Caki2 (cell line): ENCODE measurements at regions not wholly inside any gene's neighbourhood (a gene's known extent, or its start where the extent isn't known, plus 50 kb on each side); places are given as distances from the start of the nearest gene placed in this dataset.
"Not testable (repeated sequence)": the region's sequence is repeated elsewhere in the genome, so short reads cannot be mapped to it uniquely, and the experiment has no call there.

Source experiments
- DNase-seq: peaks from one replicate; pipeline ENCODE4 v3.0.0-alpha.2; 2015; ENCODE audit warnings: low read depth
- in situ Hi-C: cut with HindIII; loops from 2 replicates; pipeline ENCODE4 v1.10.0; 2016; ENCODE audit warnings: low sequenced_read_pairs, low pct_unique_long_range_greater_than_20kb, mixed read lengths

GRCh38 chr1:198424441-198424840 lies 116.0 kb downstream of the ATP6V1G3 start:
- in situ Hi-C loops: no loop called here

DNA sequence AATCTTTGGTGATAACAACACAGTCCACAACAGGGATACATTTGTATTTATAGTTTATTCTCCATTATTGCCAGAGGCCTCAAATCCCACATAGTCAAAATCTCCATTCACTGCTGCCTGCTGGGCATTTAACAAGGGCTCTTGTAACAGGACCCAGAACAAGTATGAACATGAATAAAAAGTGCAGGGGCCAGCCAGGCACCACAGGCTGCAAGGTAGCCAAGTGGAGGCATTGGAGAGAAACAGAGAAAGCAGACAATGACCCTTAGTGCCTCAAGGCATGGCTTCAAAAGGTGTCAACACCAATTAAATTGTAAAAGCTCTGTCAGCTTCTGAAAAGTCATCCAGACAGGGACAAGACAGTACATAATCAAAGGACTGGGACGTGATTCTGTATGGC lies 116.8 kb downstream of the ATP6V1G3 start:
- no peak for DNase-seq
- in situ Hi-C loops: no loop called here

More at GRCh38 chr1:198424441-198424840, 116.0 kb downstream of the ATP6V1G3 start:
- no peak for DNase-seq

- in situ Hi-C loops: no loop called here
- DNase-seq: no peak
Measured at GRCh38 chr1:198417039-198417438, 123.4 kb downstream of the ATP6V1G3 start.

DNA sequence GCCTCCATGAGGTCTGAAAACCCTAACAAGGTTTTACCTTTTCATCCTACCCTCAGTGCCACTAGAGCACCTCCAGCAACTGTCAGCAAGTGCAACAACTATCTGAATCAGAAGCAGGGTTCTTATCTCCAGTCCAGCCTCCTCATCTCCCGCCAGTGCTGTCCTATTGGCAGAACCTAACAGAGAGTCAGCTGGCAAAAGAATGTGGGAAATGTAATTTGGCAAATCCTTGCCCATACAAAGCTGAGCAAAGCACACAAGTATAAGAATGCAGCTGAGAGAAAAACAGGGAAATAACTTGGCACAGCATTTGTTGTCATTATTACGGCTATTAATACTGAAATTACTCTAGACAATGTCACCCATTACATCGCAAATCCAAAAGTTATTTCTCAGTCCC lies 124.2 kb downstream of the ATP6V1G3 start:
- in situ Hi-C loops: no loop called here
- DNase-seq: no peak

GRCh38 chr1:198411240-198411639 lies 129.2 kb downstream of the ATP6V1G3 start:
- DNase-seq: no peak
- in situ Hi-C loops: no loop called here

- in situ Hi-C loops: no loop called here
- DNase-seq: no peak
Measured at GRCh38 chr1:198408716-198409115, 131.8 kb downstream of the ATP6V1G3 start.

GRCh38 chr1:198404632-198405031 lies 135.8 kb downstream of the ATP6V1G3 start:
- DNase-seq, in situ Hi-C loops: not testable (repeated sequence)

- in situ Hi-C loops: no loop called here
Measured at GRCh38 chr1:198400063-198400462, 140.4 kb downstream of the ATP6V1G3 start.

DNA sequence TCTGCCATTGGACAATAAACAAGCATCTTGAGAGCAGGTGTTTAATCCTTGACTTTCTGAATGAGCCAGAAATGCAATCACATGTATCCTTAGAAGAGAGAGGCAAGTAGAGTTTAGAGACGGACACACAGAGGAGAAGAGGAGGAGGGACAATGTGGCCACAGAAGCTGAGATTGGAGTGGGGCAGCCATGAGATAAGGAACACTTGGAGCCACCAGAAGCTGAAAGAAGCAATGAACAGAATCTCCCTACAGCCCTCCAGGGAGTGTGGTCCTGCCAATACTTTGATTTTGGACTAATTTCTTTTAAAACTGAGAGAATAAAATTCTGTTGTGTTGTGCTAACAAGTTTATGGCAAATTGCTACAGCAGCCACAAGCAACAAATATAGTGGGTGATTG lies 141.0 kb downstream of the ATP6V1G3 start:
- in situ Hi-C loops: no loop called here
- no peak for DNase-seq

More at GRCh38 chr1:198400063-198400462, 140.4 kb downstream of the ATP6V1G3 start:
- DNase-seq: no peak

GRCh38 chr1:198397208-198397808 lies 143.2 kb downstream of the ATP6V1G3 start:
- in situ Hi-C loops: no loop called here

GRCh38 chr1:198391393-198392020 lies 149.0 kb downstream of the ATP6V1G3 start:
- DNase-seq: no peak
- in situ Hi-C loops: no loop called here

More at GRCh38 chr1:198397208-198397808, 143.2 kb downstream of the ATP6V1G3 start:
- DNase-seq: no peak

- in situ Hi-C loops: no loop called here
- no peak for DNase-seq
Measured at GRCh38 chr1:198387587-198387986, 152.9 kb downstream of the ATP6V1G3 start.

DNA sequence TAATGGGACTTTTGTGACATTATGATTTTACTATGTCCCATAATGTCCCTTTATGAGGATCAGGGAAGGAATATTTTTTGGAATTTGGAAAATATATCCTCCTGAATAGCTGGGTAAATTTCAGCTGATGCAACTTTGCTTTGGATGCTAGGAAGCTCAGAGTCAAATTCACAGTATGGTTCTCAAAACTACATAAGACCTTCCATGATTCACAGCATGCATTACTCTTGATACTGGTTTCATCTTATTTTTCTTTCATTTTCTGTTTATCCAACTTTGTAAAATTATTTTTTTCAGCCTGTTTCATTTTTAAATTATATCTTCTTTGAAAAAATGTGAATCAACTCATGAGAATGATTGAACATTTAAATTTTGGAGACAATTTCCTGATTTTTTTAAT lies 160.2 kb downstream of the ATP6V1G3 start:
- in situ Hi-C loops: no loop called here
- DNase-seq: no peak

GRCh38 chr1:198377702-198378101 lies 162.8 kb downstream of the ATP6V1G3 start:
- in situ Hi-C loops: no loop called here
- no peak for DNase-seq

GRCh38 chr1:198374288-198374687 lies 166.2 kb downstream of the ATP6V1G3 start:
- no peak for DNase-seq
- in situ Hi-C loops: no loop called here

DNA sequence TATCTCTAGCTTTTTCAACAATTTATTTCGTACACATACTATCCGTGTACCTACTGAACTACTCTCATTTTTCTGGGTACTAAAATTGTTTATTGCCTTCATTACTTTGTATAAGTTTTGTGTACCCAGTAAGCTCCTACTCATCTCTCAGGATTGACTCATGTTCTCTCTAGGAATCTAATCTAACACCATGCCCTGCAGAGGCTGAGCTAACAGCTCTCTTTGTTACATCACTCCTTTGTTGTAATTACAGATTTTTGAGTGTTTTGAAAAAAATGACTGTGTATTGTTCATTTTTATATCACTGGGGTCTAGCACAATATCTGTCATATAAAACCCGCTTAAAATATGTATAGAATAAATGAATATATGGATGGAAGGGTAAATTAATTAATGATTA lies 167.1 kb downstream of the ATP6V1G3 start:
- in situ Hi-C loops: no loop called here
- no peak for DNase-seq
